ENCODE measurements at regions not wholly inside any gene's neighbourhood (a gene's known extent, or its start where the extent isn't known, plus 50 kb on each side); places are given as distances from the start of the nearest gene placed in this dataset.

- TF ChIP-seq POLR2AphosphoS5 (IDR thresholded peaks at IDR 0.05; ENCODE audit: low read depth, low read length) (no peak), SIN3A (IDR thresholded peaks at IDR 0.05; ENCODE audit: borderline replicate concordance, insufficient read depth, low read length) (no peak)
These were observed 233.7 kb upstream of the SDK2 start for GRCh38 chr17:73877962-73878361.

Measured in PFSK-1 (cell line).